HepG2 (cell line): ENCODE measurements at regions not wholly inside any gene's neighbourhood (a gene's known extent, or its start where the extent isn't known, plus 50 kb on each side); places are given as distances from the start of the nearest gene placed in this dataset.

Experiments
- ARHGAP35 ChIP-seq: sonication (generic); formaldehyde crosslinking; IDR thresholded peaks from 2 replicates; pipeline ENCODE4 v1.9.0; 2022; ENCODE audit warnings: mild to moderate bottlenecking, inconsistent platforms, moderate library complexity, missing genetic modification reagents, borderline replicate concordance
- ATF1 ChIP-seq: IDR thresholded peaks from 2 replicates; pipeline ENCODE4 v1.6.1; 2016; ENCODE audit warnings: mild to moderate bottlenecking, control low read depth
- HDAC6 ChIP-seq: fragments of 200-600 bp; sonication (generic); IDR thresholded peaks from 2 replicates; pipeline ENCODE4 v1.7.0; 2017; ENCODE audit warnings: mild to moderate bottlenecking, antibody characterized with exemption, low read length, low read depth
- KLF15 ChIP-seq: sonication (generic); formaldehyde crosslinking; IDR thresholded peaks from 2 replicates; pipeline ENCODE4 v1.8.1; 2023; ENCODE audit warnings: borderline replicate concordance, mild to moderate bottlenecking, inconsistent platforms, missing genetic modification reagents, mixed read lengths
- LCORL ChIP-seq, 2 experiments: fragments of 450-650 bp in 1 of 2; sonication (generic) in 1 of 2; formaldehyde crosslinking in 1 of 2; IDR thresholded peaks; 2 replicates each; pipeline versions ENCODE4 v1.5.0 to v1.6.1; 2017 to 2020; ENCODE audit warnings: antibody characterized with exemption in 1 of 2, missing genetic modification reagents in 1 of 2
- MEIS1 ChIP-seq: sonication (generic); formaldehyde crosslinking; IDR thresholded peaks from 2 replicates; pipeline ENCODE4 v1.9.0; 2021; ENCODE audit warnings: mild to moderate bottlenecking, missing genetic modification reagents, moderate library complexity, borderline replicate concordance
- PITX1 ChIP-seq: sonication (generic); formaldehyde crosslinking; IDR thresholded peaks from 2 replicates; pipeline ENCODE4 v1.5.1; 2020; ENCODE audit warnings: mild to moderate bottlenecking, missing genetic modification reagents
- PRPF4 ChIP-seq: fragments of 200-400 bp; formaldehyde crosslinking; IDR thresholded peaks from 2 replicates; pipeline ENCODE4 v1.6.1; 2016; ENCODE audit warnings: low read length, low read depth; ENCODE audit not compliant: poor library complexity, severe bottlenecking
- PTBP1 ChIP-seq: fragments of 200-400 bp; formaldehyde crosslinking; IDR thresholded peaks from 2 replicates; pipeline ENCODE4 v1.6.1; 2018; ENCODE audit warnings: low read length, low read depth; ENCODE audit not compliant: poor library complexity, severe bottlenecking
- RBFOX2 ChIP-seq: fragments of 200-400 bp; formaldehyde crosslinking; IDR thresholded peaks from 2 replicates; pipeline ENCODE4 v1.6.1; 2017; ENCODE audit warnings: low read depth, mild to moderate bottlenecking, low read length
- SALL2 ChIP-seq: sonication (generic); formaldehyde crosslinking; IDR thresholded peaks from 2 replicates; pipeline ENCODE4 v1.8.1; 2023; ENCODE audit warnings: mild to moderate bottlenecking, missing genetic modification reagents, inconsistent platforms
- SRSF4 ChIP-seq: fragments of 200-400 bp; formaldehyde crosslinking; IDR thresholded peaks from one replicate; pipeline ENCODE4 v1.6.1; 2018; ENCODE audit warnings: mild to moderate bottlenecking, low read depth, low read length, moderate library complexity; ENCODE audit not compliant: poor library complexity, severe bottlenecking
- TCF7 ChIP-seq: sonication (generic); IDR thresholded peaks from 2 replicates; pipeline ENCODE4 v1.6.1; 2016; ENCODE audit warnings: antibody characterized with exemption, low read depth
- YEATS2 ChIP-seq: sonication (generic); formaldehyde crosslinking; IDR thresholded peaks from 2 replicates; pipeline ENCODE4 v1.4.0; 2020; ENCODE audit warnings: missing genetic modification reagents, borderline replicate concordance
- ZNF17 ChIP-seq: sonication (generic); formaldehyde crosslinking; IDR thresholded peaks from 2 replicates; pipeline ENCODE4 v1.5.0; 2020; ENCODE audit warnings: mild to moderate bottlenecking, missing genetic modification reagents
- ZNF333 ChIP-seq: sonication (generic); formaldehyde crosslinking; IDR thresholded peaks from 2 replicates; pipeline ENCODE4 v1.4.0; 2020; ENCODE audit warnings: mild to moderate bottlenecking, missing genetic modification reagents, borderline replicate concordance
- ZNF337 ChIP-seq: sonication (generic); formaldehyde crosslinking; IDR thresholded peaks from 2 replicates; pipeline ENCODE4 v1.5.1; 2020; ENCODE audit warnings: missing genetic modification reagents, low read depth, mild to moderate bottlenecking, borderline replicate concordance
- ZNF709 ChIP-seq: sonication (generic); formaldehyde crosslinking; IDR thresholded peaks from 2 replicates; pipeline ENCODE4 v1.5.0; 2020; ENCODE audit warnings: mild to moderate bottlenecking, missing genetic modification reagents
- ZNF790 ChIP-seq: sonication (generic); formaldehyde crosslinking; IDR thresholded peaks from 2 replicates; pipeline ENCODE4 v1.8.0; 2022; ENCODE audit warnings: missing genetic modification reagents, mild to moderate bottlenecking, borderline replicate concordance
- TF ChIP-seq, protein P1 (sequence below): sonication (generic); formaldehyde crosslinking; IDR thresholded peaks from 2 replicates; pipeline ENCODE4 v1.9.0; 2021; ENCODE audit warnings: missing genetic modification reagents, mild to moderate bottlenecking, borderline replicate concordance
- TF ChIP-seq, protein P2 (sequence below): IDR thresholded peaks from 2 replicates; pipeline ENCODE4 v1.6.1; 2012; ENCODE audit warnings: low read length, improper control_type of control experiment
- TF ChIP-seq, protein P3 (sequence below): IDR thresholded peaks from 2 replicates; pipeline ENCODE4 v1.4.0; 2020; ENCODE audit warnings: mild to moderate bottlenecking, missing genetic modification reagents

DNA sequence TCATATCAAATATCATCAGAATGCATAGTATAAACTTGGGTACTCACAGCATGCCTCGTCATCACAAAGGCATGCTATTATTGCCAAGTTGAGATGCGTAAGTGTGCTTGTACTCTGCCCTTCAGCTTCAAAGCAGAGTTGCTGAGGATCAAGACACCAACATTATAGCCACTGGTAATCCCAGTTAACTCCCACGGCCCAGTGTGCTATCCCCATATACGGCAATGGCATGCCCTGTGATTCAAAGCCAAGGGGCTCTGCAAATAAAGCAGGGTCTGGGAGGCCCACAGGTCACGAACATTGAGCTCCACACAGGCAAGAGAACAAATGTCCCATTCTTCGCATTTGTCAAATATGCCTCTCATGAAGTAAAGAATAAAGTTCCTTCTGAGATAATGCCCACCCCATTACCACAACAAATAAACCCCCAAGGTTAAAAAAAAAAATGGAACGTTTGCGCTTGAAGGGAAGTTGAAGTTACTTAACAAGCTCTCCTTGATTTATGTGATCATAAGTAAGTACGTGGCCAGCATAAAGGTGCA, 298.1 kb upstream of the NECTIN3 start (continued):
- peak; percentile 62 for TF ChIP-seq ATF1 (CRISPR knock-in tag)
- TF ChIP-seq TCF7: peak; percentile 88
- TF ChIP-seq, protein P1, sequence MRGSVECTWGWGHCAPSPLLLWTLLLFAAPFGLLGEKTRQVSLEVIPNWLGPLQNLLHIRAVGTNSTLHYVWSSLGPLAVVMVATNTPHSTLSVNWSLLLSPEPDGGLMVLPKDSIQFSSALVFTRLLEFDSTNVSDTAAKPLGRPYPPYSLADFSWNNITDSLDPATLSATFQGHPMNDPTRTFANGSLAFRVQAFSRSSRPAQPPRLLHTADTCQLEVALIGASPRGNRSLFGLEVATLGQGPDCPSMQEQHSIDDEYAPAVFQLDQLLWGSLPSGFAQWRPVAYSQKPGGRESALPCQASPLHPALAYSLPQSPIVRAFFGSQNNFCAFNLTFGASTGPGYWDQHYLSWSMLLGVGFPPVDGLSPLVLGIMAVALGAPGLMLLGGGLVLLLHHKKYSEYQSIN: no peak
- no peak for TF ChIP-seq HDAC6
- no peak for TF ChIP-seq PRPF4
- no peak for TF ChIP-seq ZNF709 (CRISPR knock-in tag)
- TF ChIP-seq ZNF790 (CRISPR knock-in tag): no peak
- TF ChIP-seq ARHGAP35: no peak
- no peak for TF ChIP-seq PTBP1
- no peak for TF ChIP-seq ZNF17 (CRISPR knock-in tag)
- no peak for TF ChIP-seq ZNF333 (CRISPR knock-in tag)
- no peak for TF ChIP-seq ZNF337 (CRISPR knock-in tag)
- no peak for TF ChIP-seq RBFOX2
- no peak for TF ChIP-seq LCORL (IDR thresholded peaks at IDR 0.05)
- TF ChIP-seq LCORL (CRISPR knock-in tag; IDR thresholded peaks at IDR 0.05): no peak
- no peak for TF ChIP-seq KLF15 (CRISPR knock-in tag)
- 0 out of 2 replicates have a peak, but pooled peaks have one; percentile 58 for TF ChIP-seq SALL2 (CRISPR knock-in tag)
- TF ChIP-seq MEIS1 (CRISPR knock-in tag): peak; percentile 67; the same call in 1 of the 2 replicates
- TF ChIP-seq, protein P2, sequence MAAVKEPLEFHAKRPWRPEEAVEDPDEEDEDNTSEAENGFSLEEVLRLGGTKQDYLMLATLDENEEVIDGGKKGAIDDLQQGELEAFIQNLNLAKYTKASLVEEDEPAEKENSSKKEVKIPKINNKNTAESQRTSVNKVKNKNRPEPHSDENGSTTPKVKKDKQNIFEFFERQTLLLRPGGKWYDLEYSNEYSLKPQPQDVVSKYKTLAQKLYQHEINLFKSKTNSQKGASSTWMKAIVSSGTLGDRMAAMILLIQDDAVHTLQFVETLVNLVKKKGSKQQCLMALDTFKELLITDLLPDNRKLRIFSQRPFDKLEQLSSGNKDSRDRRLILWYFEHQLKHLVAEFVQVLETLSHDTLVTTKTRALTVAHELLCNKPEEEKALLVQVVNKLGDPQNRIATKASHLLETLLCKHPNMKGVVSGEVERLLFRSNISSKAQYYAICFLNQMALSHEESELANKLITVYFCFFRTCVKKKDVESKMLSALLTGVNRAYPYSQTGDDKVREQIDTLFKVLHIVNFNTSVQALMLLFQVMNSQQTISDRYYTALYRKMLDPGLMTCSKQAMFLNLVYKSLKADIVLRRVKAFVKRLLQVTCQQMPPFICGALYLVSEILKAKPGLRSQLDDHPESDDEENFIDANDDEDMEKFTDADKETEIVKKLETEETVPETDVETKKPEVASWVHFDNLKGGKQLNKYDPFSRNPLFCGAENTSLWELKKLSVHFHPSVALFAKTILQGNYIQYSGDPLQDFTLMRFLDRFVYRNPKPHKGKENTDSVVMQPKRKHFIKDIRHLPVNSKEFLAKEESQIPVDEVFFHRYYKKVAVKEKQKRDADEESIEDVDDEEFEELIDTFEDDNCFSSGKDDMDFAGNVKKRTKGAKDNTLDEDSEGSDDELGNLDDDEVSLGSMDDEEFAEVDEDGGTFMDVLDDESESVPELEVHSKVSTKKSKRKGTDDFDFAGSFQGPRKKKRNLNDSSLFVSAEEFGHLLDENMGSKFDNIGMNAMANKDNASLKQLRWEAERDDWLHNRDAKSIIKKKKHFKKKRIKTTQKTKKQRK: no peak
- TF ChIP-seq YEATS2 (CRISPR knock-in tag): no peak
- TF ChIP-seq, protein P3, sequence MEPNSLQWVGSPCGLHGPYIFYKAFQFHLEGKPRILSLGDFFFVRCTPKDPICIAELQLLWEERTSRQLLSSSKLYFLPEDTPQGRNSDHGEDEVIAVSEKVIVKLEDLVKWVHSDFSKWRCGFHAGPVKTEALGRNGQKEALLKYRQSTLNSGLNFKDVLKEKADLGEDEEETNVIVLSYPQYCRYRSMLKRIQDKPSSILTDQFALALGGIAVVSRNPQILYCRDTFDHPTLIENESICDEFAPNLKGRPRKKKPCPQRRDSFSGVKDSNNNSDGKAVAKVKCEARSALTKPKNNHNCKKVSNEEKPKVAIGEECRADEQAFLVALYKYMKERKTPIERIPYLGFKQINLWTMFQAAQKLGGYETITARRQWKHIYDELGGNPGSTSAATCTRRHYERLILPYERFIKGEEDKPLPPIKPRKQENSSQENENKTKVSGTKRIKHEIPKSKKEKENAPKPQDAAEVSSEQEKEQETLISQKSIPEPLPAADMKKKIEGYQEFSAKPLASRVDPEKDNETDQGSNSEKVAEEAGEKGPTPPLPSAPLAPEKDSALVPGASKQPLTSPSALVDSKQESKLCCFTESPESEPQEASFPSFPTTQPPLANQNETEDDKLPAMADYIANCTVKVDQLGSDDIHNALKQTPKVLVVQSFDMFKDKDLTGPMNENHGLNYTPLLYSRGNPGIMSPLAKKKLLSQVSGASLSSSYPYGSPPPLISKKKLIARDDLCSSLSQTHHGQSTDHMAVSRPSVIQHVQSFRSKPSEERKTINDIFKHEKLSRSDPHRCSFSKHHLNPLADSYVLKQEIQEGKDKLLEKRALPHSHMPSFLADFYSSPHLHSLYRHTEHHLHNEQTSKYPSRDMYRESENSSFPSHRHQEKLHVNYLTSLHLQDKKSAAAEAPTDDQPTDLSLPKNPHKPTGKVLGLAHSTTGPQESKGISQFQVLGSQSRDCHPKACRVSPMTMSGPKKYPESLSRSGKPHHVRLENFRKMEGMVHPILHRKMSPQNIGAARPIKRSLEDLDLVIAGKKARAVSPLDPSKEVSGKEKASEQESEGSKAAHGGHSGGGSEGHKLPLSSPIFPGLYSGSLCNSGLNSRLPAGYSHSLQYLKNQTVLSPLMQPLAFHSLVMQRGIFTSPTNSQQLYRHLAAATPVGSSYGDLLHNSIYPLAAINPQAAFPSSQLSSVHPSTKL: peak; percentile 97
- no peak for TF ChIP-seq SRSF4
- peak; percentile 96 for TF ChIP-seq PITX1
